GM12878 (cell line): ENCODE measurements at regions not wholly inside any gene's neighbourhood (a gene's known extent, or its start where the extent isn't known, plus 50 kb on each side); places are given as distances from the start of the nearest gene placed in this dataset.

ENCODE experiments used
- ATAC-seq: fragments of 200-7000 bp; cut with Tn5 transposase; 3 replicates; pipeline ENCODE4 v1.9.1; 2020; ENCODE audit warnings: mild to moderate bottlenecking, moderate library complexity
- BruUV-seq: library from RNA; stranded (reverse); fragments of 400-500 nt; replicated peaks from 2 replicates; lab custom pipeline; 2021; lab: Mats Ljungman, UMichigan
- CTCF ChIA-PET: fragments of 300-600 bp; sonication (Branson Sonifier 250); formaldehyde crosslinking; extraction: SDS; loops from one replicate; lab custom pipeline; 2021; ENCODE audit warnings: inconsistent platforms; lab: Yijun Ruan, JAX
- POLR2A ChIA-PET: fragments of 350-600 bp; formaldehyde crosslinking; extraction: SDS; loops from one replicate; lab custom pipeline; 2021; ENCODE audit warnings: inconsistent platforms; lab: Charles Lee
- RAD21 ChIA-PET: fragments of 300-600 bp; sonication (Branson Sonifier 250); formaldehyde crosslinking; loops from one replicate; lab custom pipeline; 2023; ENCODE audit warnings: antibody characterized with exemption; ENCODE audit not compliant: unreplicated experiment; lab: Charles Lee
- SMC1A ChIA-PET: fragments of 300-600 bp; sonication (Branson Sonifier 250); formaldehyde crosslinking; loops from one replicate; lab custom pipeline; 2023; ENCODE audit not compliant: unreplicated experiment, uncharacterized antibody; lab: Charles Lee
- DNase-seq: peaks from one replicate; pipeline ENCODE4 v3.0.0-alpha.2; 2011; ENCODE audit warnings: low read depth, low spot score
- FAIRE-seq: peaks from 3 replicates; lab custom pipeline; 2011; peaks lifted over from hg19 to GRCh38; lab: Jason Lieb, UNC
- H2AFZ ChIP-seq: 2 replicates; pipeline ENCODE4 v1.6.0; 2011; ENCODE audit warnings: low read depth, low read length, control low read depth; ENCODE audit not compliant: control insufficient read depth
- H3K27ac ChIP-seq: 2 replicates; pipeline ENCODE4 v1.5.1; 2011; ENCODE audit warnings: control low read depth; ENCODE audit not compliant: control insufficient read depth, insufficient read depth
- H3K27me3 ChIP-seq, 2 experiments: replicated peaks in 1 of 2; 2 replicates each; pipeline versions ENCODE4 v1.6.0 to v1.6.1; 2011; ENCODE audit warnings: low read length in 1 of 2; ENCODE audit not compliant: control insufficient read depth in 2 of 2, insufficient read depth in 2 of 2
- H3K36me3 ChIP-seq, 2 experiments: 2 replicates each; pipeline ENCODE4 v1.5.1; 2011; ENCODE audit warnings: low read length in 1 of 2; ENCODE audit not compliant: control insufficient read depth in 2 of 2, insufficient read depth in 2 of 2
- H3K4me1 ChIP-seq: 2 replicates; pipeline ENCODE4 v1.6.1; 2011; ENCODE audit warnings: mild to moderate bottlenecking, low read length, moderate library complexity, mixed read lengths; ENCODE audit not compliant: control insufficient read depth, insufficient read depth
- H3K4me2 ChIP-seq: 2 replicates; pipeline ENCODE4 v1.6.0; 2011; ENCODE audit warnings: control low read depth; ENCODE audit not compliant: control insufficient read depth, insufficient read depth
- H3K4me3 ChIP-seq: fragments of 200-600 bp; sonication (generic); 2 replicates; pipeline ENCODE4 v1.5.1; 2016
- H3K79me2 ChIP-seq: 2 replicates; pipeline ENCODE4 v1.6.0; 2011; ENCODE audit warnings: low read length; ENCODE audit not compliant: control insufficient read depth, insufficient read depth
- H3K9ac ChIP-seq: 2 replicates; pipeline ENCODE4 v1.8.0; 2011; ENCODE audit warnings: low read length, control low read depth, mixed read lengths; ENCODE audit not compliant: control insufficient read depth, insufficient read depth
- H3K9me3 ChIP-seq: replicated peaks from 3 replicates; pipeline ENCODE4 v1.5.1; 2011; ENCODE audit warnings: mild to moderate bottlenecking, low read length; ENCODE audit not compliant: control insufficient read depth, insufficient read depth
- H4K20me1 ChIP-seq: 2 replicates; pipeline ENCODE4 v1.6.0; 2011; ENCODE audit not compliant: control insufficient read depth, insufficient read depth
- BCLAF1 ChIP-seq: fragments of 450-650 bp; IDR thresholded peaks from 2 replicates; pipeline ENCODE4 v1.6.1; 2017; ENCODE audit warnings: antibody characterized with exemption, mild to moderate bottlenecking, moderate library complexity
- CEBPB ChIP-seq, 2 experiments: fragments of 150-350 bp in 1 of 2; IDR thresholded peaks; 2 replicates each; pipeline ENCODE4 v1.6.1; 2012 to 2014; ENCODE audit warnings: low read depth in 2 of 2, low read length in 2 of 2, borderline replicate concordance in 1 of 2, inconsistent platforms in 1 of 2
- E2F8 ChIP-seq: fragments of 450-650 bp; IDR thresholded peaks from 2 replicates; pipeline ENCODE4 v1.6.1; 2018; ENCODE audit warnings: mild to moderate bottlenecking, low read depth, moderate library complexity; ENCODE audit not compliant: partially characterized antibody
- EGR1 ChIP-seq, 2 experiments: IDR thresholded peaks; 1 replicate in 1 of 2; 2 replicates in 1 of 2; pipeline ENCODE4 v1.6.1; 2011 to 2012; ENCODE audit warnings: low read depth in 2 of 2, low read length in 2 of 2, borderline replicate concordance in 1 of 2, mild to moderate bottlenecking in 1 of 2, moderate library complexity in 1 of 2
- JUNB ChIP-seq: IDR thresholded peaks from 2 replicates; pipeline ENCODE4 v1.6.1; 2016; ENCODE audit warnings: antibody characterized with exemption, mild to moderate bottlenecking
- MTA3 ChIP-seq: IDR thresholded peaks from 2 replicates; pipeline ENCODE4 v1.6.1; 2012; ENCODE audit warnings: low read length, inconsistent platforms, borderline replicate concordance
- NBN ChIP-seq: fragments of 450-650 bp; IDR thresholded peaks from 2 replicates; pipeline ENCODE4 v1.6.1; 2016
- NR2C1 ChIP-seq: fragments of 450-650 bp; IDR thresholded peaks from 2 replicates; pipeline ENCODE4 v1.6.1; 2017; ENCODE audit warnings: antibody characterized with exemption, mild to moderate bottlenecking, moderate library complexity
- WGBS: methylation state at CpG from one replicate; pipeline ENCODE4 v1.1.6; 2016; ENCODE audit warnings: low lambda C conversion rate; ENCODE audit not compliant: insufficient replicate concordance, insufficient coverage; ENCODE audit errors: missing lambda C conversion rate; 5-methylcytosine and 5-hydroxymethylcytosine counted together
- in situ Hi-C: fragments of 300-500 bp; cut with MboI; formaldehyde crosslinking; loops from 9 replicates; pipeline ENCODE4 v1.14.3; 2018; ENCODE audit warnings: mixed read lengths
- intact Hi-C: fragments of 100-400 bp; cut with micrococcal nuclease; formaldehyde crosslinking; loops from one replicate; pipeline ENCODE4 v1.14.2; 2022; ENCODE audit not compliant: unreplicated experiment
- TF ChIP-seq, protein P1 (sequence below): fragments of 450-650 bp; IDR thresholded peaks from 2 replicates; pipeline ENCODE4 v1.6.1; 2017; ENCODE audit warnings: mild to moderate bottlenecking, moderate library complexity
- TF ChIP-seq, protein P2 (sequence below): fragments of 450-650 bp; IDR thresholded peaks from 2 replicates; pipeline ENCODE4 v1.6.1; 2017; ENCODE audit warnings: low read depth, mild to moderate bottlenecking, moderate library complexity

GRCh38 chr2:210966330-210966729, 409.9 kb downstream of the CPS1 start:
- Histone ChIP-seq H3K4me1 (no peaks in the 10 kb centered on the region), H3K27ac (no peak overlapping the region), H3K4me3 (no peak overlapping the region), H3K9me3 (no peaks in the 10 kb centered on the region), H3K79me2 (no peaks in the 10 kb centered on the region), H2AFZ (no peak overlapping the region), H3K9ac (no peak overlapping the region), H4K20me1 (no peaks in the 10 kb centered on the region), H3K27me3 (no peaks in the 10 kb centered on the region), H3K36me3 (no peaks in the 10 kb centered on the region), H3K4me2 (no peak overlapping the region)
- SMC1A ChIA-PET, result interaction anchor here (0.6 kb wide), 1 partner anchor 55 kb away, joined by 3 read pairs; no protein-coding TSS in a partner anchor
- CTCF ChIA-PET, result no interaction called here
- POLR2A ChIA-PET, result no interaction called here
- RAD21 ChIA-PET, result no interaction called here
- ATAC-seq (no peak), DNase-seq (no peak), FAIRE-seq (no peak)
- no TSS peak for BruUV-seq
- in situ Hi-C loops (no loop called here), intact Hi-C loops (no loop called here)
- 57% methylated on average over 2 of the region's 2 CpGs for WGBS
- TF ChIP-seq NR2C1 (no peak), JUNB (no peak), MTA3 (no peak), NBN (no peak), EGR1 (IDR thresholded peaks at IDR 0.05; ENCODE audit: borderline replicate concordance in 1 of 2, low read depth in 2 of 2, low read length in 2 of 2) (no peak), CEBPB (IDR thresholded peaks at IDR 0.05; ENCODE audit: borderline replicate concordance in 1 of 2, low read depth in 2 of 2, low read length in 2 of 2) (no peak), E2F8 (no peak), BCLAF1 (no peak)
- TF ChIP-seq, protein P1, sequence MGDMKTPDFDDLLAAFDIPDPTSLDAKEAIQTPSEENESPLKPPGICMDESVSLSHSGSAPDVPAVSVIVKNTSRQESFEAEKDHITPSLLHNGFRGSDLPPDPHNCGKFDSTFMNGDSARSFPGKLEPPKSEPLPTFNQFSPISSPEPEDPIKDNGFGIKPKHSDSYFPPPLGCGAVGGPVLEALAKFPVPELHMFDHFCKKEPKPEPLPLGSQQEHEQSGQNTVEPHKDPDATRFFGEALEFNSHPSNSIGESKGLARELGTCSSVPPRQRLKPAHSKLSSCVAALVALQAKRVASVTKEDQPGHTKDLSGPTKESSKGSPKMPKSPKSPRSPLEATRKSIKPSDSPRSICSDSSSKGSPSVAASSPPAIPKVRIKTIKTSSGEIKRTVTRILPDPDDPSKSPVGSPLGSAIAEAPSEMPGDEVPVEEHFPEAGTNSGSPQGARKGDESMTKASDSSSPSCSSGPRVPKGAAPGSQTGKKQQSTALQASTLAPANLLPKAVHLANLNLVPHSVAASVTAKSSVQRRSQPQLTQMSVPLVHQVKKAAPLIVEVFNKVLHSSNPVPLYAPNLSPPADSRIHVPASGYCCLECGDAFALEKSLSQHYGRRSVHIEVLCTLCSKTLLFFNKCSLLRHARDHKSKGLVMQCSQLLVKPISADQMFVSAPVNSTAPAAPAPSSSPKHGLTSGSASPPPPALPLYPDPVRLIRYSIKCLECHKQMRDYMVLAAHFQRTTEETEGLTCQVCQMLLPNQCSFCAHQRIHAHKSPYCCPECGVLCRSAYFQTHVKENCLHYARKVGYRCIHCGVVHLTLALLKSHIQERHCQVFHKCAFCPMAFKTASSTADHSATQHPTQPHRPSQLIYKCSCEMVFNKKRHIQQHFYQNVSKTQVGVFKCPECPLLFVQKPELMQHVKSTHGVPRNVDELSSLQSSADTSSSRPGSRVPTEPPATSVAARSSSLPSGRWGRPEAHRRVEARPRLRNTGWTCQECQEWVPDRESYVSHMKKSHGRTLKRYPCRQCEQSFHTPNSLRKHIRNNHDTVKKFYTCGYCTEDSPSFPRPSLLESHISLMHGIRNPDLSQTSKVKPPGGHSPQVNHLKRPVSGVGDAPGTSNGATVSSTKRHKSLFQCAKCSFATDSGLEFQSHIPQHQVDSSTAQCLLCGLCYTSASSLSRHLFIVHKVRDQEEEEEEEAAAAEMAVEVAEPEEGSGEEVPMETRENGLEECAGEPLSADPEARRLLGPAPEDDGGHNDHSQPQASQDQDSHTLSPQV, result no peak
- TF ChIP-seq, protein P2, sequence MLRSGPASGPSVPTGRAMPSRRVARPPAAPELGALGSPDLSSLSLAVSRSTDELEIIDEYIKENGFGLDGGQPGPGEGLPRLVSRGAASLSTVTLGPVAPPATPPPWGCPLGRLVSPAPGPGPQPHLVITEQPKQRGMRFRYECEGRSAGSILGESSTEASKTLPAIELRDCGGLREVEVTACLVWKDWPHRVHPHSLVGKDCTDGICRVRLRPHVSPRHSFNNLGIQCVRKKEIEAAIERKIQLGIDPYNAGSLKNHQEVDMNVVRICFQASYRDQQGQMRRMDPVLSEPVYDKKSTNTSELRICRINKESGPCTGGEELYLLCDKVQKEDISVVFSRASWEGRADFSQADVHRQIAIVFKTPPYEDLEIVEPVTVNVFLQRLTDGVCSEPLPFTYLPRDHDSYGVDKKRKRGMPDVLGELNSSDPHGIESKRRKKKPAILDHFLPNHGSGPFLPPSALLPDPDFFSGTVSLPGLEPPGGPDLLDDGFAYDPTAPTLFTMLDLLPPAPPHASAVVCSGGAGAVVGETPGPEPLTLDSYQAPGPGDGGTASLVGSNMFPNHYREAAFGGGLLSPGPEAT, result no peak
